ENCODE measurements at regions not wholly inside any gene's neighbourhood (a gene's known extent, or its start where the extent isn't known, plus 50 kb on each side); places are given as distances from the start of the nearest gene placed in this dataset.

DNA sequence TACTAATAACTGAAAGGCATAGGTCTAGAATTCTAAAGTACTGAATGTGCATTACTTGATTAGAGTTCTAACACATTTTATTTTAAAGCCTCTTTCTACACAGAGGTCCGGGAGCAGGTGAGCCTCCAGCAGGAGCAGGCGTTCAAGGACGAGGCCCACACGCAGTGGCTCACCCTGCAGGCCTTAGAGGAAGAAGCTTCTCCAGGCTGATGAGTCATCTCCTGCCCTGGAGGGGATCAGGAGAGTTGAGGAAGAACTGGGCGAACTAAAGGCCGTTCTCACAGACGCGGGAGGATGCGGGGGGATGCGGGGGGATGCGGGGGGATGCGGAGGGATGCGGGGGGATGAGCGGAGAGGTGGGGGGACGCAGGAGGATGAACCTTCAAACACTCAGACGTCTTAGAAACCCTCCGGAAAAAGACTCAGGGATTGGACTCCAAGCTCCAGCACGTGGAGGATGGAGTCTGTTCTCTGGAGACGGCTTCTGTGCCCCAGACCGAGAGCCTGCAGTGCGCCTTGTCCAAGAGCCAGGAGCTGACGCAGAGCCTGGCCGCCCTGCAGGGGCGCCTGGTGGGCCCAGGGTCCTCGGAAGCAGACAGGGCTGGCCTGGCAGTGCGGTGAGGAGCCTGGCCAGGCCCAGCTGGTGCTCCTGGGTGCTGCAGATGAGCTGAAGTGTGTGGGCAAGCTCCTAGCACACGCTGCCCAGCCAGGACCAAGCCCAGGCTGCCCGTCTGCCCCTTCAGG, 433.7 kb upstream of the TPK1 start:
- no peak for DNase-seq (ENCODE audit: low read depth in 2 of 2)

DNA sequence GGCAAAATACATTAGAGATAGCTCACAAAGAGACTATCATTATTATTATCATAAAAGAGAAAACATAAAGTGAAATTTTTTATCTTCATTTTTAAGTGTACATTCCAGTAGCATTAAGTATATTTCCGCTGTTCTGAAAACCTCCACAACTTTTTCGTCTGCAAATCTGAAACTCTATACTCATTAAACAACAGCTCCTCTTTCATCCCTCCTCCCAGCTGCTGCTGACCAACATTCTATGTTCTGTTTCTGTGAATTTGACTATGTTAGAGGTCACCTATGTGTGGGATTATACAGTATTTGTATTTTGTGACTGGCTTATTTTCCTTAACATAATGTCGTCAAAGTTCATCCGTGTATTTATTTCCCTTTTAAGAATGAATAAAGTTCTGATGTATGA, 429.3 kb upstream of the TPK1 start:
- no peak for DNase-seq (ENCODE audit: low read depth in 2 of 2)

DNA sequence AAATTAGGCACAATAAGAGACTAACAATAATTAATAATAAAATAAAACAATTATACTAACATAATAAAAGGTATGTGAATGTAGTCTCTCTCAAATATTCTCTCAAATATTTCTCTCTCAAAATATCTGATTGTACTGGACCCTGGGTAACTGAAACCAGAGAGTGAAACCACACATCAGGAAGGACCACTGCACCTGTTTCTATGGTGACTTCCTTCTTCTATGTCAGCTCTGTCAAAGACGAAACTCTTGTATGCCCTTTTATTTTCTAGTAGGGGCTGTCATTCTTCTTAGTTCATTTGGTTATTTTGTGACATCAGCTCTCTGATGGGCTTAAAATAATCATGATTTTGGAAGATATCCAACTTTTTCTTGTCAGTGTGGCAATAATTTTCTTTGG, 428.0 kb upstream of the TPK1 start:
- no peak for DNase-seq (ENCODE audit: low read depth in 2 of 2)

DNA sequence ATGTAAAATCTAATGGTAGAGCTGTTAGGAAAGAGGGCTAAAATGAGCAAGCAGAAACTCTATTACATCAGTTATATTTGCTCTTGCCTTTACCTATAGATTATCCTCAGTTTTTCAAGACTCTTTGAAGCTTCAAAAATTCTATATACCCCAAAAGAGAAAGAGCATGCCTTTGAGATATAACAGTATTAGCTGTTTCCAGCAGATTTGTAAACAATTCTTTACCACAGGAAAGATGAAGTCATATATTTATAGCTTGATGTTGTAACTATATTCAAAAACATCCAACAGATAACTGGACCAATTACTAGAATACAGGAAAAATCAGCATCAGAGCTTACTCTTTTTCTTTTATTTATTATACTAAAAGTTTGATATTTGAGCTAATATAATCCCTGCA, 416.2 kb upstream of the TPK1 start:
- DNase-seq (ENCODE audit: low read depth in 2 of 2): no peak

DNA sequence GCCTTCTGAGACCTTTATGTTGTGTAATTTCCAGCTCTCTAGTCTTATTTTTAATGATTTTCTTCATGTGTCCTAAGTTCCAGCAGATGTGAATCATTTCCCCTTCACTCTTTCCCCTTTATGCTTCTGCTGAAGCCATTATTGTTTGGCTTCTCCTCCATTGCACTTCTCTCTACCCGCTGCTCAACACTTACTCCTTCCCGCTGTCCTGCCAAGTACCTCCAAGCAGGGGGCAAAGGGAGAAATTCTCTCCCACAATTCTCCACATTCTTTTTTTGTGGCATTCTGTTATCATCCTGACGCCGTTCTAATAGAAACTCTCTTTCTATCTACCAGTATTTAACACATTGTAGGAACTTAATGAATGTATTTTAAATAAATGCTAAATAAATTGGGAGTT, 388.9 kb upstream of the TPK1 start:
- no peak for DNase-seq (ENCODE audit: low read depth in 2 of 2)

DNA sequence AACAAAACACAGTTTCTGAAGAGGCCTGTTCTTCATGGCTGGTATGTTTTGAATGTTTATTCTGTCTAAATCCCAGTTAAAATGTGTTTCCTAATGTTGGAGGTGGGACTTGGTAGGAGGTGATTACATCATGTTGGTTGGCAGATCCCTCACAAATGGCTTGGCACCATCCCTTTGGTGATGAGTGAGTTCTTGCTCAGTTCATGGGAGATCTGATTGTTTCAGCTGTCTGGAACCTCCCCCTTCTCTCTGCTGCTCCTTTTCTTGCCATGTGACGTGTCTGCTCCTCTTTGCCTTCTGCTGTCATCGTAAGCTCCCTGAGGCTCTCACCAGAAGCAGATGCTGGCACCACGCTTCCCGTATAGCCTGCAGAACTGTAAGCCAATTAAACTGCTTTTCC, 383.6 kb upstream of the TPK1 start:
- no peak for DNase-seq (ENCODE audit: low read depth in 2 of 2)

DNA sequence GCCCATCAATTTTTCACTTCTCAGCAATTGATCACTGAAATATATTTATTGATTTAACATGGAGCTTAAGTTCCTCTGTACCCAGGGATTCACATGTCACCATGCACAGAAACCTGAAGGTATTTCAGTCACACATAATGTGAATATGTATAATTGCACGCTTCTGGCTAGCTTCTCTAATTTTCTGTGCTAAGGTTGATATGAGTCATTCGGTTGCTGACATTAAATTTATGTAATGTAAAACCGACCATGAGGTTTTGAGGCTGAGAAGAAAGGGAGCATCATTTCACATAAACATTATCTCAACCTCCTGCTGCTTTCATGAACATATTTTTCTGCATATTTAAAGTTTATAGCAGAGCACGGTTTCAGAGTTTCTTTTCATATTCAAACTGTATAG, 381.0 kb upstream of the TPK1 start:
- DNase-seq (ENCODE audit: low read depth in 2 of 2): no peak

DNA sequence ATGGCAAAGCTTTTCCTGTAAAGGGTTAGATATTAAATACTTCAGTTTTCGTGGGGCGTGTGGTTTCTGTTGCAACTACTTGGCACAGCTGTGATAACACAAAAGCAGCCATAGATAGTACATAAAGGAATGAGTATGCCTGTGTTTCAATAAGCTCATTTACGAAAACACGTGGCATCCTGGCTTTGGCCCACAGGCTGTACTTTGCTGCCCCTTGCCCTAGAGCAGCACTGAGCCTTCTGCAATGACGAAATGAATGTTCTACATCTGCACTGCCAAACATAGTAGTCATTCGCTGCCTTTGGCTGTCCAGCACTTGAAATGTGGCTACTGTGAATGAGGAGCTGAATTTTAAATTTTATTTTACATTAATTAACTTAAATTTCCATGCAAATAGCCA, 376.2 kb upstream of the TPK1 start:
- DNase-seq (ENCODE audit: low read depth in 2 of 2): no peak

DNA sequence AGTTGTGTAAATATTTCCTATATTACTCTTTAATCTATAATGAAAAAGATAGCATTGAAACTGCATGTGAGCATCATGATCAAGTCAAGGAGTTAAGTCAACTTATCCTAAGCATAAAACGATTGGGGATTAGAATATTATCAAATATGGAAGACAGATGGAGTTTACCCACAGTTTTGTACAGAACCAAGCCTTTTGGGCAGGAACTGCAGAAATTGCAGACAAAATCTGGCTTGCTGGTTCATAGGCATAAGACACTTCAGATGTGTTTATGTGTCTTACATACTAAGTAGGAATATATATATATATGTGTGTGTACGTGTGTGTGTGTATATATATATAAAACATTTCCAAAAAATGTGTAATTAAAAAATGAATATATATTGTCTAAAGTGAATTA, 375.4 kb upstream of the TPK1 start:
- no peak for DNase-seq (ENCODE audit: low read depth in 2 of 2)

DNA sequence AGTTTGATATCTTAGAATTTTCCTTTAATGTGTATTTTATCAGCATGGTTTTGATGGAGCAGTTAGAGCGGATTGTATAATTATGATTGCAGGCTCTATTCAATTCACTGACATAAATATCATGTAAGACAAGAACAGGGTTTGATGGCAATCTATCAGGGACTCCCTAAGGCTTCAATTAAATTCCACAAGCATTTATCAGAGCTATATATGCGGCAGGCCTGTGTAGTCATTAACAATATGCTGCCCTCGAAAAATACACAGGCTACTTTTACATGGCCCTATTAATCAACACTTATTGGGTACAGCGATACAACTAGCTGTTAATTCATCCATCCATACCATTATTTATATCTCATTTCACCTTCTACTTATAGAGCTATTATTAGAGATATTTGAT, 358.1 kb upstream of the TPK1 start:
- no peak for DNase-seq (ENCODE audit: low read depth in 2 of 2)

DNA sequence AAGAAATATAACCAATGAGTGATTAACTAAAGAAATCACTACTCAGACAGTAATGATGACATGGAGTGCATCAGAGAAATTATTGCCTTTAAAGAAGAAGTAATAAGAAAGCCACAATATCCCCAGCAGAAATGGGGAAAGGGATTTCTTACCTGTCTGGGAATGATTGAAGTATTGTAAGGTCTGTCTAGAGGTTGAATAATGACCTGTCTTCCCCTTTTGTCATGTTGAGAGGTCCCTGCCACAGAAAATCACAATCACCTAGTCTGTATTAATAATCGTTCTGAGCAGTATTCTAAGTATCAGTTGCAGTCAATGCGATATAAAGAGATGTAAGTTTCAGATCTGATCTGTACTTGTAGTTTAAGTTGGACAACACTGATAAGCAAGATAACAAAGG, 349.1 kb upstream of the TPK1 start:
- DNase-seq (ENCODE audit: low read depth in 2 of 2): no peak

DNA sequence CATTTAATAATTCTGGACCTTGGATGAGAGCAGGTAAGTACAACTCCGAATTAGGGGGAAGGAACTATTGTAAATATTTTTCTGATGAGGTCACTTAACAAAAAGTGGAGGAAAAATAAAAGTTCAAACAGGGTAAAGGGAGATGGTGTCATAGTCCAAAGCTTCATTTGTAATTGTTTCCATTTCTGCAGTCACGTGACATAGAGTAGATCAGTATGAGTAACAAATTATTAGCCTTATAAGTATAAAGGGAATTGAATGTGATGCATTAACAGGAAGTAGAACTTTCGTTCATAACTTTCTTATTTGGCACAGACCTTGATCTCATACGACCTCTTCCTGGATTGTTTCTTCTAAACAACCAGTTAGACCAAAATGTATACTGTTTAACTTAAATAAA, 347.2 kb upstream of the TPK1 start:
- no peak for DNase-seq (ENCODE audit: low read depth in 2 of 2)

DNA sequence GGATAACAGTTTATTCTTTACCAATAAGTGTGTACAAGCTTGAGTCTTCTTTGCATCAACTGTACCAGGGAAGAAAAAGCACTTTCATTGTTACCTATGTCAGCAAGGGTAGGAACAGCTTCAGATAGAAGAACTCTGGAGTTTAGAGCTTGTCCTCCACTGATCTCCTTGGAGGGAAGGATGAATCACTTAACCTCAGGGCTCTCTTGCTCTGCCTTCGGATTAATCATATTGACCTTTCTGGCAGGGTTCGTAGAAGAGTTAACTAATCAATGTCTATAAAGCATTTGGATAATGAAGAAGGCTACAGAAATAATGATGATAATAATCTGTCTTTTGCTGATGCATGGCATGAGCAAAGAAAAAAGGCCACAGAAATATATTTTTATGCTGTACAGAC, 339.5 kb upstream of the TPK1 start:
- DNase-seq (ENCODE audit: low read depth in 2 of 2): no peak

DNA sequence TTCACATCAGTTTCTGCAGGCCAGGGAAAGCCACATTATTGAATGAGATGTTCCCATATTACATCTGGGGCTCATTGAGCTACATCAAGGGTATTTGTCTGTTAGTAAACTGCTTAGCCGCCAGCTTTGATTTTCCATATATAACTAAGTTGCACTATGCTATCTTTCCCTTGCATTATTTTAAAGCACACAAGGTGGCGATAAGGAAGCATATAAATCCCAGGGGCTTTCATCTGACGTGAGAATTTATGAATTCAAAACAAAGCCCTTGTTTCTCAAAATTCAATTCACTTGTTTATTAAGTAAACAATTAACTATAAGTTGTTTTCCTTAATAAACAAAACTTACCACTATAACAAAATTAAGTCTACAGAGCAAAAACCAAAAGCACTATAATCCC, 334.1 kb upstream of the TPK1 start:
- no peak for DNase-seq (ENCODE audit: low read depth in 2 of 2)

DNA sequence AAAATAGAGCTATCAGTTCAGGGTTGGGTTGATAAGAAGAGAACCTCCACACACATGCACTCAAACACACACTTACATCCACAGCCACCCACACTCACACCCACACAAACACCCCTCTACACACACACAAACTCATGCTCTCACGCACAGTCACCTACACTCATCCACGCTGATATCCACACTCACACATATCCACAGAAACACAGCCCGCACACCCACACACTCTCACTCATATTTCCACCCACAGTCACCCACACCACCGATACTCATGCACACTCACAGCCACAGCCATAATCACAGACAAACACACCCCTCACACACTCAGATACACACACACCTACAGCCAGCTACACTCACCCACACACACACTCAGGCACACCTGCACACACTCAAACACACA, 333.0 kb upstream of the TPK1 start:
- no peak for DNase-seq (ENCODE audit: low read depth in 2 of 2)

DNA sequence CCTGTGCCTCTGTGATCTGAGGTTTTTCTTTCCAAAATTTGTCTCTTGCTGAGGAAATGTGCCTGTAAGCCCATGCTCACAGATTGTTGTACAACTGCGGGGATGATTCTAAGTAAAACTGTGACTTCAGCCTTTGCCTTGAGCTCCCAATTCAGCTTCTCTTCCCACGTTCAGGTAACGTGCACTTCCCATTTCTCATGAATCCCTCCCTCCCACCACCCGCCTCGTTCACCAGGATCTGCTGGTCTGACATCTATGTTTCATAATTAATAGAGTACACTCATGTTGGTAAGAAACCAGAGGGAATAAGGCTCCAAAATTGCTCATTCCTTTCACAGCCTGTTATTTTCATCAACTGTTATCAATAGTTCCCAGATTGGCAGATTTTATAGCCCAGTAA, 332.6 kb upstream of the TPK1 start:
- DNase-seq (ENCODE audit: low read depth in 2 of 2): no peak

DNA sequence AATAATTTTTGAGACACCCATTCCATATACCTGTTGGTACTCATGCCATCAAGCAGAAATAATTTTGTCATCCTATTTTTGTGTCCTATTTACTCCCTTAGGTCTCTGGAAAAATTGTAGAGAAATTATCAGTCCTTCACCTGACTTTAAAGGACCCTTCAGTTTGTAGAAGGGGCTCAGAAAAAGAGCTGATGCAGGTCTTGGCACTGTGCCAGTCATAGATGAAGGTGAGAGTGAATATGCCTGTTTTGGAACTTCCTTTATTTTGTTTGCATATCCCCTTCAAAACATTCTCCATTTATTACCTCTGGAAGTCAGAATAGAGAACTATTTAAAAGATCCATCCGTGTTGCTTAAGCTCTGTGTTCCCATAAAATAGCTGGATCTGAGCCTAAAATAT, 321.0 kb upstream of the TPK1 start:
- no peak for DNase-seq (ENCODE audit: low read depth in 2 of 2)

DNA sequence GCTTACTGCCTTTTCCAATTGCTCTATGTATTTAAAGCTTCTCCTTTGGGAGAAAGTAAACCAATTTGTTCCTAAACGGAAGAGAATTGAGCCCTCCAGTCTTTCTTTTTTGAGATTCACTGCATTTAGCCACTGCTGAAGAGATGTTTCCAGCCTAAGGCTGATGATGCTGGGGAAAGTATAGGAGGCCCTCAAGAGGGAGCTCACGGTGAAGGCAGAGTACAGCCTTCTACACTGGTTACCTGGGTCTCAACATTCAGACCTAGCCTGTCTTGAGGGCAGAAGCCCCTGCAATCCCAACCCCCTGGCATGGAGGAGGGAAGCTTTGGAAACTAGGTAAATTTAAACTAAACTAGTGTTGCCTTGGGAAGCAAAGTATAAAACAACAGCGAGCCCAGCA, 316.7 kb upstream of the TPK1 start:
- DNase-seq (ENCODE audit: low read depth in 2 of 2): no peak

DNA sequence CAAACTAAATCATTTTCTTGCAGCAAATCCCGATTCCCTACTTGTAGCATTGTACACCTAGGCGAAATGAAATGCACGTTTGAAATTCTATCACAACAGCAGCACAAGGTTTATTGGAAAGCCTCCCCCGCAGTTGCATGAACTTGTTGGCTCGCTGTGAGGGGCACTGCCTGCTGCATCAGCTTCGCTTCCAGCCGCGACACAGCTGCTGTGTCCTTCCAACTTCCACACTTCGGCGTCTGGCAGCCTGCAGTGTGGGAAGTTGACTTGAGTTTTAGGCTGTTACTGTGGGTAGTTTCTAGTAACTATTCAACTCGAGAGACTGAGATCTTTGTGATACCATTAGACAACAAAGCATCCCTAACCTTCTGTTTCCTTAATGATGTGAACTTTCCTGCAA, 315.8 kb upstream of the TPK1 start:
- no peak for DNase-seq (ENCODE audit: low read depth in 2 of 2)

DNA sequence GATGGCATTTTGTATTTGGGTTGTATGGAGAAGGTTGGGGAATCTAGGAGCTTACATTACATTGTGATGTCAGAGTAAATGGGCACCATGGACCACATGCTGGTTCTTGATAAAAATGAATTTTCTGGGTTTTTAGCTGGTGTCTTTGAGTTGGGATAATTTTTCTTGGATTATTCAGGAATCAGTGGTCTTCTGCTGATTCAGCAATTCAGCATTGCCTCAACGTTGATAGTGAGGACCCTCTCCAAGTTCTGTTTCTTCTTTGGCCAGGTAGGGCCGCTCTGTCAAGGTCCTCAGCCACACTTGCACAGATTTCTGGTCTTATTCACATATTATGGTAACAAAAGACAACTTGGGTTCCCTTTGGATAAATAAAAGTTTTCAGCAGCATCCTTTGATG, 312.0 kb upstream of the TPK1 start:
- no peak for DNase-seq (ENCODE audit: low read depth in 2 of 2)

DNA sequence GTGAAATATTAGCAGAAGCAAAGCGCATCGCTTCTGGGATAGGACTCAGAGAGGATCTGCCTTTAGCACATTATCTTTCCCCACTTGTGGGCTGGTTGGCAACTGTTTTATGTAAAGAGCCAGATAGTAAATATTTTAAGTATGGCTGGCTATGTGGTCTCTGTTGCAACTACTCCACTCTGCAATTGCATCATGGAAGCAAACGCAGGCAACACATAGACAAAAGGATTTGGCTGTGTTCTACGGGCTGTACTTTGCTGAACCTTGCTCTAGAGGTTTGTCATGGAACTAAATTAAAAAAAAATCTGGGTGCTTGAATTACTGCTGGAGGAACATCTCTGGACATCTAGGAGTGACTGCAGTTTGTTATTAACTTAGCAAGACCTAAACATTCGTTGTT, 307.8 kb upstream of the TPK1 start:
- no peak for DNase-seq (ENCODE audit: low read depth in 2 of 2)

DNA sequence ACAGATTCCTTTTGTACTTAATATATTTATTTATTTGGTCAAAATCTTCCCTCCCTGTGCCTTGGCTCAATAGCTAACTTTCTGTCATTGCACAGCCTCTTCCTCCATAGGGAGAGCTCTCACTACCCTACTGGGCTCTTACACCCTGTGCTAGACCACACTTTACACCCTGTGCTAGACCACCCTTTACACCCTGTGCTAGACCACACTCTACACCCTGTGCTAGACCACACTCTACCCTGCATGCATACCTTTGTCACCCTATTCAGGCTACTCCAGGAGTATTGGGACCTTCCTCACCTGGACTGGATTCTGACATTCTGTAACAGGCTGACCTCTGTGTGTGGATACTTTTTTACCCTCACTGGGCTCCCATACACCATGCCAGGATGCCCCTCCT, 298.5 kb upstream of the TPK1 start:
- DNase-seq (ENCODE audit: low read depth in 2 of 2): no peak

DNA sequence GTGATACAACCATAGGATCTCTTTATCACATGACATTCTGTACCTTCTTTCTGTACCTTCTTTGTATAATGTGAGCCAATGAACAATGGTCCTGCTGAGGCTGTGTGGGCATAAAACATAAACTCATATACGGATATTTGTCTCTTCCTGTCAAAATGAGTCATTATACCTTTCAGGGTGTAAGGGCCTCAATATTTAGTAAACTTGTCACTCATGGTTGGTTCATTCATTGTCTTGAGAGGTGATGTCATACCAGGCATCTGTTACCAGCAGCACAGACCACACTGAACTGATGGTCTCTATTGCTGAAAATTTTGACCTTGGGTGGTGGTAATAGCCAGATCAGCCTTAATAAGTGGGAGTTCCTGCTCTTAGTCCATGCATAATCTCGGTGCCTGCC, 287.6 kb upstream of the TPK1 start:
- no peak for DNase-seq (ENCODE audit: low read depth in 2 of 2)

DNA sequence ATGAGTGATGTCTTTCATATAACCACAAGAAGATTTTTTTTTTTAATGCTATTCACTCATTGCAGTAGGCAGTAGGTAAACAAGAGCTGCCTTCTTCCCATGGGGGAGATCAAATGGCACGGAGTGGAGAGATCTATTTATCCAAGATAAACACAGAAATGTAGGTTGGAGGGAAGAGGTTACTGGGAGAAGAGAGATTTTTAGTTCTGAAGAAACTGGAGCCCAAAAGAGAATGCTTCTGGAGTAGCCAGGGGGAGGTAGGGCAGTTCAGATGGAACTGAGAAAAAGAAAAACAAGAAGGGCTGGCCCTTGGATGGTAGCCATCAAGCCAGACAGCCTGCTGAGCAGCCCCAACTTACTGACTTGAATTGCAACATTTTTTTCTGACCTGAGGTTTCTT, 270.1 kb upstream of the TPK1 start:
- DNase-seq (ENCODE audit: low read depth in 2 of 2): no peak

DNA sequence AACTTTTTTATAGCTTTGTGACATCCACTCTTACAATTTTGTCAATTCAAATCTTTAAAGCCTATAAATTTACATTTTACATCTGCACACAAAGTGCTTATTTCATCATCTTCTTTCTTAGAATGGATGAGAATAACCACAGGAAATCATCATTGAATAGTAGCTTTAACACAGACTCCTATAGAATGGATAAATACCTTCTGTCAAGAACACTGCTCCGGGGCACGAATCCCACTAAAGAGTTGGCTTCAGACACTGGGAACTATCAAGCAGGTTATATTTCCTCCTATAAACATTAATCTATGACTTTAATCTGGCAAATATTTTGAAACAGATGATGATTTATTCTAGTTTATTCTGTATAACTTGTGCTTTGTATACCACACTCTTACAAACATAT, 269.7 kb upstream of the TPK1 start:
- DNase-seq (ENCODE audit: low read depth in 2 of 2): no peak

Measured in stimulated activated CD4-positive, alpha-beta T cell treated with anti-CD3 and anti-CD28 coated beads, Interleukin-1b, Interleukin-23, amount 100 ng/mL, for 4 hours (primary cell).